ENCODE measurements at regions not wholly inside any gene's neighbourhood (a gene's known extent, or its start where the extent isn't known, plus 50 kb on each side); places are given as distances from the start of the nearest gene placed in this dataset.
A peak's percentile ranks its signal among the peaks of the same experiment; 100 is the strongest.

DNA sequence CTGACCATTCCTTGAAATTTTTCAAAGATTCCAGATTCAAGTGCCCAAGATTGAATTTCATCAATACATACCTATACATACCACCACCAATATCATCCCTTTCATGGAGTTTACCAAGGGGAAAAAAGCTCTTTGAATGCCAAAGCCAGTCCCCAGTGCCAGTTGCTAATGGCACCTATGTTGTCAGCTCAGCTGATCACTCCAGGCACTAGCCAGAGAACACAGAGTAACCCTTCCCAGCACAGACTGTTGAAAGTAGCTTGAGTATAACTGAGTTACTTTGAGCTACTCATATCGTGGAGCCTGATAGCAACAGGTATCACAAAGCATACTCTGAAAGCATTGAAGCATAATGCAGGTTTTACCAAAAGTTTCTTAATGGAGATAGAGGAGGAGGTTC lies 133.9 kb upstream of the NFIA start:
- CTCF ChIA-PET = no interaction called here

DNA sequence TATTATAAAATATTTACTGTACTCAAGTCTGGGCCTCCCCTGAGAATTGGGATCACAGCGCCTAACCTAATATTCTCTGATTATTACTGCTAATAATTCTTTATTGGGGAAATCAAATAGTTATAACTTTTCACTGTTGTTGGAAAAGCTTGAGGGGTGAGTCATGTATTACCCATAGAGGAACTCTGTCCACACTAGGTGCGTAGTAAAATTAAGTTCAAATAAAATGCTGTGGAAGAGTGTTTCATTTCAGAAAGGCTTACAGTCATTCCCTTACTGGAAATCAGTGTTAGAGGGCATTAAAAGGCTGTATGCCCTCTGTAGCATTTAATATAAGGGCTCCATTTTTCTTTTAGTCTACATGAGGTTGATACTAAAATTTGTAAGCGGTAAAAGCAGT lies 135.0 kb upstream of the NFIA start:
- Mint-ChIP-seq H3K9me3 (no peaks in the 10 kb centered on the region), H3K27me3 (peaks cover 36% of the 10 kb centered on the region), H3K4me3 (no peak overlapping the region), H3K27ac (no peak overlapping the region), H3K4me1 (ENCODE audit: low read depth) (no peaks in the 10 kb centered on the region), H3K36me3 (ENCODE audit: low read depth) (no peaks in the 10 kb centered on the region)
- POLR2A ChIA-PET = no interaction called here
- TF ChIP-seq, protein P1, sequence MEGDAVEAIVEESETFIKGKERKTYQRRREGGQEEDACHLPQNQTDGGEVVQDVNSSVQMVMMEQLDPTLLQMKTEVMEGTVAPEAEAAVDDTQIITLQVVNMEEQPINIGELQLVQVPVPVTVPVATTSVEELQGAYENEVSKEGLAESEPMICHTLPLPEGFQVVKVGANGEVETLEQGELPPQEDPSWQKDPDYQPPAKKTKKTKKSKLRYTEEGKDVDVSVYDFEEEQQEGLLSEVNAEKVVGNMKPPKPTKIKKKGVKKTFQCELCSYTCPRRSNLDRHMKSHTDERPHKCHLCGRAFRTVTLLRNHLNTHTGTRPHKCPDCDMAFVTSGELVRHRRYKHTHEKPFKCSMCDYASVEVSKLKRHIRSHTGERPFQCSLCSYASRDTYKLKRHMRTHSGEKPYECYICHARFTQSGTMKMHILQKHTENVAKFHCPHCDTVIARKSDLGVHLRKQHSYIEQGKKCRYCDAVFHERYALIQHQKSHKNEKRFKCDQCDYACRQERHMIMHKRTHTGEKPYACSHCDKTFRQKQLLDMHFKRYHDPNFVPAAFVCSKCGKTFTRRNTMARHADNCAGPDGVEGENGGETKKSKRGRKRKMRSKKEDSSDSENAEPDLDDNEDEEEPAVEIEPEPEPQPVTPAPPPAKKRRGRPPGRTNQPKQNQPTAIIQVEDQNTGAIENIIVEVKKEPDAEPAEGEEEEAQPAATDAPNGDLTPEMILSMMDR (IDR thresholded peaks at IDR 0.05) = no peak
- ATAC-seq (ENCODE audit: poor library complexity) (no peak), DNase-seq (no peak)
- Histone ChIP-seq H3K36me3 (ENCODE audit: insufficient read depth, low read length) (no peaks in the 10 kb centered on the region), H3K27me3 (ENCODE audit: control insufficient read depth in 1 of 2, insufficient read depth in 2 of 2, low read length in 2 of 2) (peaks cover 0 to 2% of the 10 kb centered on the region in 2 experiments), H3K27ac (ENCODE audit: low read depth in 1 of 2, low read length in 2 of 2) (no peak overlapping the region), H3K4me3 (ENCODE audit: low read length) (no peak overlapping the region), H3K4me1 (ENCODE audit: insufficient read depth, low read length) (no peaks in the 10 kb centered on the region), H3K9me3 (ENCODE audit: control insufficient read depth in 1 of 2, insufficient read depth in 1 of 2, low read length in 2 of 2) (no peaks in the 10 kb centered on the region)
- CTCF ChIA-PET = no interaction called here
- intact Hi-C loops (cut with DNase I, micrococcal nuclease) = no loop called here

More for the DNA sequence above, 133.9 kb upstream of the NFIA start:
- DNase-seq = no peak
- no peak overlapping the region for H3K4me3 ChIP-seq (ENCODE audit: low read length)
- POLR2A ChIA-PET = no interaction called here
- no peaks in the 10 kb centered on the region for H3K9me3 ChIP-seq (ENCODE audit: control insufficient read depth in 1 of 2, insufficient read depth in 1 of 2, low read length in 2 of 2)
- H3K4me3 Mint-ChIP-seq = no peak overlapping the region
- no peaks in the 10 kb centered on the region for H3K4me1 Mint-ChIP-seq (ENCODE audit: low read depth)
- TF ChIP-seq, protein P1 (IDR thresholded peaks at IDR 0.05) = no peak
- H3K27me3 ChIP-seq (ENCODE audit: control insufficient read depth in 1 of 2, insufficient read depth in 2 of 2, low read length in 2 of 2) = peaks cover 0 to 4% of the 10 kb centered on the region in 2 experiments
- no peak overlapping the region for H3K27ac ChIP-seq (ENCODE audit: low read depth in 1 of 2, low read length in 2 of 2)
- H3K36me3 ChIP-seq (ENCODE audit: insufficient read depth, low read length) = no peaks in the 10 kb centered on the region
- intact Hi-C loops (cut with DNase I, micrococcal nuclease) = no loop called here
- no peaks in the 10 kb centered on the region for H3K4me1 ChIP-seq (ENCODE audit: insufficient read depth, low read length)
- no peaks in the 10 kb centered on the region for H3K36me3 Mint-ChIP-seq (ENCODE audit: low read depth)
- H3K9me3 Mint-ChIP-seq = no peaks in the 10 kb centered on the region
- no peak overlapping the region for H3K27ac Mint-ChIP-seq
- no peak for ATAC-seq (ENCODE audit: poor library complexity)
- H3K27me3 Mint-ChIP-seq = peaks cover 32% of the 10 kb centered on the region

DNA sequence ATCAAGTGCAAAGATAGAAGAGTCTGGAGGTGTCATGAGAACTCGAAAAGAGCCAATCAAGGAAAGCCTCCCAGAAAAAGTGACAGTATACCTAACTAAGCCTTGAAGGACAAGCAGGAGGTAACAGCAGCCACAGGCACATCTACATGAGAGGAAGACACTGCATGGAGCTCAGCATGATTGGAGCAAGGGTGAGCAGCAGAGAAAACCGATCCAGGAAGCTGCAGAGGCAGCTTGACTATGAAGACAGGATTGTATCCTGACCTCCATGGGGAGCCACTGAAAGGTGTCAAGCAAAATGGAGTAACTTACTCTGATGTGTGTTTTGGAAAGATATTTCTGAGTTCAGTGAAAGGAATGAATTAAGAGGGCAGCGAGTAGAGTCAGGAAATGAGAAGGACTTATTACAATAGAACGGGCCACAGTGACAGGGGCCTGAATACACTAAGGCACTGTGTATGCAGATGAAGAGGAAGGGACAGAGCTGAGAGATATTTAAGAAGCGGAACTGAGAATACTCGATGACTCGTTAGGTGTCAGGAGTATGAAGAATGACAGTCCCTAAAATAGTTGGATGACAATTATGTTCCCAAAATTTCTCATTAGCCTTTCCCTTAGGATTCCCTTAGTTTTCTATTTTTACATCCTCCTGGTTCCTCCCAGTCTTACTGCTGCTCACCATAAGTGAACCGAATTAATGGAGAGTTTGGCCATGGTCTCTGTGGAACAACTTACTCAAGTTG lies 139.3 kb upstream of the NFIA start:
- Mint-ChIP-seq H3K36me3 (ENCODE audit: low read depth) (no peaks in the 10 kb centered on the region), H3K9me3 (no peaks in the 10 kb centered on the region), H3K4me1 (ENCODE audit: low read depth) (no peaks in the 10 kb centered on the region), H3K27ac (no peak overlapping the region), H3K27me3 (peaks cover 28% of the 10 kb centered on the region), H3K4me3 (no peak overlapping the region)
- no peak overlapping the region for H3K27ac ChIP-seq (ENCODE audit: low read depth in 1 of 2, low read length in 2 of 2)
- DNase-seq (peak in 2 of 14 experiments; percentile 5 to 13), ATAC-seq (ENCODE audit: poor library complexity) (no peak)
- intact Hi-C loops (cut with DNase I, micrococcal nuclease) = no loop called here
- H3K27me3 ChIP-seq (ENCODE audit: control insufficient read depth in 1 of 2, insufficient read depth in 2 of 2, low read length in 2 of 2) = peaks cover 0 to 2% of the 10 kb centered on the region in 2 experiments
- no peaks in the 10 kb centered on the region for H3K4me1 ChIP-seq (ENCODE audit: insufficient read depth, low read length)
- CTCF ChIA-PET = no interaction called here
- POLR2A ChIA-PET = no interaction called here
- TF ChIP-seq, protein P1 (IDR thresholded peaks at IDR 0.05) = no peak
- H3K36me3 ChIP-seq (ENCODE audit: insufficient read depth, low read length) = no peaks in the 10 kb centered on the region
- no peaks in the 10 kb centered on the region for H3K9me3 ChIP-seq (ENCODE audit: control insufficient read depth in 1 of 2, insufficient read depth in 1 of 2, low read length in 2 of 2)
- H3K4me3 ChIP-seq (ENCODE audit: low read length) = no peak overlapping the region

Data from CD4-positive, alpha-beta T cell (primary cell).